GM10266 (cell line): ENCODE measurements at regions not wholly inside any gene's neighbourhood (a gene's known extent, or its start where the extent isn't known, plus 50 kb on each side); places are given as distances from the start of the nearest gene placed in this dataset.

ENCODE experiments used
- DNase-seq: peaks from one replicate; pipeline ENCODE4 v3.0.0; 2012; ENCODE audit errors: extremely low spot score
- TF ChIP-seq, protein P1 (sequence below): IDR thresholded peaks from 2 replicates; pipeline ENCODE4 v1.5.1; 2012; ENCODE audit warnings: mild to moderate bottlenecking, low read depth; ENCODE audit not compliant: control insufficient read depth, insufficient read depth; ENCODE audit errors: missing control alignments

DNA sequence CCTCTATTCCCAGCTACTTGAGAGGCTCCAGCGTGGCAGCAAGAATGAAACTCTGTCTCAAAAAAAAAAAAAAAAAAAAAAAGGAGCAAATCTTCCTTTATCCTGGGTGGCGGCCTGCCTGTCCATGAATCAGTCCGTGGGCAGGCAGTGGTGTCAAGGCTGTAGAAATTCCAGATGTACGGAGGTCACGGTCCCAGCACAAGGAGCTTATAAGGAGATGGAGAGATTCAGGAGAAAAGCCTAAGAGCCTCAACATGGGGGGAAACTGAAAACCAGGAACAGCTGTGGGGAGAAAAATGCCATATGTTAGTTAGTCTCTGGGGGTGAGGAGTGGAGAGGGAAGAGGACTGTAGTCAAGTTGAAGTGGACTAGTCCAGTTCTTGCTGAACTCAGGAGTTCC lies 130.5 kb upstream of the CRY1 start:
- TF ChIP-seq, protein P1, sequence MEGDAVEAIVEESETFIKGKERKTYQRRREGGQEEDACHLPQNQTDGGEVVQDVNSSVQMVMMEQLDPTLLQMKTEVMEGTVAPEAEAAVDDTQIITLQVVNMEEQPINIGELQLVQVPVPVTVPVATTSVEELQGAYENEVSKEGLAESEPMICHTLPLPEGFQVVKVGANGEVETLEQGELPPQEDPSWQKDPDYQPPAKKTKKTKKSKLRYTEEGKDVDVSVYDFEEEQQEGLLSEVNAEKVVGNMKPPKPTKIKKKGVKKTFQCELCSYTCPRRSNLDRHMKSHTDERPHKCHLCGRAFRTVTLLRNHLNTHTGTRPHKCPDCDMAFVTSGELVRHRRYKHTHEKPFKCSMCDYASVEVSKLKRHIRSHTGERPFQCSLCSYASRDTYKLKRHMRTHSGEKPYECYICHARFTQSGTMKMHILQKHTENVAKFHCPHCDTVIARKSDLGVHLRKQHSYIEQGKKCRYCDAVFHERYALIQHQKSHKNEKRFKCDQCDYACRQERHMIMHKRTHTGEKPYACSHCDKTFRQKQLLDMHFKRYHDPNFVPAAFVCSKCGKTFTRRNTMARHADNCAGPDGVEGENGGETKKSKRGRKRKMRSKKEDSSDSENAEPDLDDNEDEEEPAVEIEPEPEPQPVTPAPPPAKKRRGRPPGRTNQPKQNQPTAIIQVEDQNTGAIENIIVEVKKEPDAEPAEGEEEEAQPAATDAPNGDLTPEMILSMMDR = no peak
- no peak for DNase-seq

DNA sequence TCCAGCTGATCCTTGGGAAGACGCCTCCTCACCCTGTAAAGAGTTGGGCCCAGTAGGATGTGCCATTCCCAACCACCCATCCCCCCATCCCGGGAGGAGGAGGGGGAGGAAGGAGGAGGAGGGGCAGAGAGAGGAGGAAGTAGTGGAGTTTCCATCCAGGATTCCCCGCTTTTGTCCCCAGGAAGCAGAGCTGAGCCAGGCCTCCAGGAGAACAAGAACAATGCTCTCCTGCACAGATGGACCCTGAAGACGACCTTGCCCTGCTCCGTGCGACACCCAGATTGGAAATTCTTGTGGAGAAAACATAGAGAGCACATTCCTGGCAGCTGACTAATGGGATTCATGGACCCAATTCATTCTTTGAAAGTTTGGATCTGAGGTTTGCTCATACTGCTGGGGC lies 132.3 kb upstream of the CRY1 start:
- TF ChIP-seq, protein P1 = no peak
- no peak for DNase-seq

DNA sequence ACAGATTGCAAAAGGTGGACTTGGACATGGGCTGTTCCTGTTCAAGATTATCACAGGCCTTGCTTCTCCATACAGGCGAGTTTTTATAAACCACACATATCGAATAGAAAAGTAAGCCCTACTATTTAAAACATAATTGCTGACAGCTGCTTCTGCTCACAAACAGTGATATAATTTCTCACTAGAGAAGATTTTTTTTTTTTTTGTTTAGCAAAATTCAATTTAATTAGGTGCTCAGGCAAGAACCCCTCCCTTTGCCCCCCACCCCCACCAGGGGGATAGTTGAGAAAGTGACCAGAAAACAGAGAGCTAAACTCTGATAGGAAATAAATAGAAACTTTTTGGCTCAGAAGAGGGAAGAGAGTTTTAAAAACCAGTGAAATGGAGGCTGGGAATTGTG lies 132.8 kb upstream of the CRY1 start:
- TF ChIP-seq, protein P1 = no peak
- DNase-seq = no peak

DNA sequence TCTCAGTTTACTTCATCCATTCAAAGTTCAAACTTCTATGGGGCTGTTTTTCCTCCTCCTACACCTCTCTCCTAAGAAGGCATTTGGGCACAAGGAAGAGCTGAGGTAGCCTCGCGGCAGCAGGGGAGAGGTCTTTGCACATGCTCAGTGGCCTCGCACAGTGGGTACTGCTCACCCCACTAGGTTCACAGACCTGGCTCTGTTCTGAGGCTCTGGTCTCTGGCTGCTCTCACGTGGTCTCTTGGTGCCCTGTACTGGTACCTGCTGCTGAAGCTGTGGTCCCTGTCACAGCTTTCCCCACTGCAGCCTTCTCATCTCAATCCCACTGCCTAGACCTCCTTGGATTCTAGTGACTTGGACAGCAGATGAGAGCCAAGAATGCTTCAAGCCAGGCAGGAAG lies 134.7 kb upstream of the CRY1 start:
- no peak for DNase-seq
- TF ChIP-seq, protein P1 = no peak

DNA sequence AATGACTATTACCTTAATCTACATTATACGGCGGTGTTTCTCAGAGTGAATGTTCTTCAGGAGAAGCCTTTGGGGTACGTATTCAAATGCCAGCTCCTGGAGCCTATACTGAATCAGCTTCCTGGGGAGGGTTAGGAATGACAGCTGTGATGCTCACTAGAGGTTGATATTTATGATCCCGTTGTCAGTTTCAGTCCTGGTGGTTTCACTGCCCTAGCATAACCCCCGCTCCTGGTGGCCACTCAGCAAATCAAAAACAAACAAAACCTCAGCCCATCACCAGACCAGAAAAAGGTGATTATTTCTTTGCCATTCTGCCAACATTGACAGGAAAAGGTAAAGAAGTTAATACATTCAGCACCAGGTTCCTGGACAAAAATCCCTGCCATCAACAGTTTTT lies 136.5 kb upstream of the CRY1 start:
- DNase-seq = no peak
- TF ChIP-seq, protein P1 = no peak

DNA sequence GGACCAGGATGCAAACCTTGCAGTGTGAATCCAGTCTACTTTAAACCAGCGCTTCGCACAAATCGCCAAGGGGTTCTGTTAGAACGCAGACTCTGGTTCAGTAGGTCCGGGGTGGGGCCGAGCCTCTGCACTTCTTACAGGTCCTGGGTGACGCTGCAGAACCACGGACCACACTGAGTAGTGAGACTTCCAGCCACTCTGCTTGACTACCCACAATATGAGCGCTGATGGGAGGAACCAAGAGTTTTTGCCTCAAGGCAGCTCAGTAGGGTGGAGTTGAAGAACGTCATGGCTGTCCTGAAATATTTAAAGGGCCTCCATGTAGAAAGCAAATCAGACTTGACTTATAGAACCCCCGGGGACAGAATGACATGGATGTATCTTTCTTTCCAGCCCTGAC lies 138.0 kb upstream of the CRY1 start:
- TF ChIP-seq, protein P1 = no peak

DNA sequence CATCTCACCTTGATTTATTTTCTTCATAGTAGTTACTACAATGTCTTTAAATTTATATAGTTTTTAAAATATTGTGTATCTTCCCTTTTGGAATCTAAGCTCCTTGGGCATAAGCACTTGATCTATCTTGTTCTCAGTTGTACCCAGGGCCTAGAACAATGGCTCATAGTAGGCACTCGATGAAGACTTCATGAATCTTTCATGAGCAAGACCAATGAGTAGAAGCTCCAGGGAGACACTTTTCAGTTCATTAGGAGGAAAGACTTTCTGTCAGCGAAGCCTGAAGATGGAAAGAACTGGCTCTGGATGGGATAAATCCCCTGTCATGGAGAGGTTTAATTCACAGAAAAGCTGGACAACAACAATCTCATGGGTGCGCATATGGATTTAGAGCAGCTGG lies 140.2 kb upstream of the CRY1 start:
- no peak for DNase-seq
- TF ChIP-seq, protein P1 = no peak

More for the DNA sequence above, 138.0 kb upstream of the CRY1 start:
- DNase-seq = no peak
